Upper lobe of left lung (tissue), 4 donors: ENCODE measurements at regions not wholly inside any gene's neighbourhood (a gene's known extent, or its start where the extent isn't known, plus 50 kb on each side); places are given as distances from the start of the nearest gene placed in this dataset.

Source experiments
- CTCF ChIP-seq, 6 experiments: fragments of 450-650 bp in 4 of 6; fragments of 200-600 bp in 2 of 6; sonication (generic) in 2 of 6; IDR thresholded peaks; one replicate each; pipeline ENCODE4 v1.5.1; 2016 to 2019; ENCODE audit warnings: antibody characterized with exemption in 6 of 6
- EP300 ChIP-seq, 4 donors: sonication (generic); formaldehyde crosslinking; IDR thresholded peaks; one replicate each; pipeline ENCODE4 v1.5.1; 2017; ENCODE audit warnings: antibody characterized with exemption in 4 of 4, control low read depth in 2 of 4
- POLR2A ChIP-seq, 4 donors: fragments of 450-650 bp; IDR thresholded peaks; one replicate each; pipeline ENCODE4 v1.5.1; 2016 to 2017; ENCODE audit warnings: antibody characterized with exemption in 4 of 4, mild to moderate bottlenecking in 2 of 4
- POLR2AphosphoS5 ChIP-seq, 2 donors: sonication (generic); formaldehyde crosslinking; IDR thresholded peaks; one replicate each; pipeline ENCODE4 v1.5.1; 2017; ENCODE audit warnings: antibody characterized with exemption in 2 of 2

GRCh38 chr20:51079488-51079887 is 56.6 kb upstream of the KCNG1 start:
- TF ChIP-seq POLR2A (IDR thresholded peaks at IDR 0.05), result no peak
- TF ChIP-seq CTCF (IDR thresholded peaks at IDR 0.05), result no peak
- no peak for TF ChIP-seq EP300 (IDR thresholded peaks at IDR 0.05)
- no peak for TF ChIP-seq POLR2AphosphoS5 (IDR thresholded peaks at IDR 0.05)
